ENCODE measurements at regions not wholly inside any gene's neighbourhood (a gene's known extent, or its start where the extent isn't known, plus 50 kb on each side); places are given as distances from the start of the nearest gene placed in this dataset.

DNA sequence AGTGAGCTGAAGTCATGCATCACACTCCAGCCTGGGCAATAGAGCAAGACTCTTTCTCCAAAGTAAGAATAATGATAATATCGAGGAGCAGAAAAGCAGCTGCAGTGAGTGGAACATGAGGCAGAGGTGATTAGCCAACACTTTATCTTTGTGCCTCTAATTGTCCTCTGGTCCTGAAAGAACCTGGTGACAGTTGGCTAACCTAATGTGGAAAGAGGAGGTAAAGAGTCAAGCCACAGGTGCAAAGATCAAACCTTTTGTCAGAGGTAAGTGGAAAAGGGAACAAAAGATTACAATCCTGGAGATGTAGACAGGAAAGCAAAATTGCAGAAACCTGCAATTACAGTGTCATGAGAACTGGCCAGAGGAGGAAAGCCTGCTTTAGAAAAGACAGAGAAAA lies 53.5 kb upstream of the LCLAT1 start:
- no peak overlapping the region for H3K4me3 Mint-ChIP-seq
- H3K4me3 ChIP-seq (ENCODE audit: low read length) = no peak overlapping the region
- no peaks in the 10 kb centered on the region for H3K4me1 Mint-ChIP-seq

DNA sequence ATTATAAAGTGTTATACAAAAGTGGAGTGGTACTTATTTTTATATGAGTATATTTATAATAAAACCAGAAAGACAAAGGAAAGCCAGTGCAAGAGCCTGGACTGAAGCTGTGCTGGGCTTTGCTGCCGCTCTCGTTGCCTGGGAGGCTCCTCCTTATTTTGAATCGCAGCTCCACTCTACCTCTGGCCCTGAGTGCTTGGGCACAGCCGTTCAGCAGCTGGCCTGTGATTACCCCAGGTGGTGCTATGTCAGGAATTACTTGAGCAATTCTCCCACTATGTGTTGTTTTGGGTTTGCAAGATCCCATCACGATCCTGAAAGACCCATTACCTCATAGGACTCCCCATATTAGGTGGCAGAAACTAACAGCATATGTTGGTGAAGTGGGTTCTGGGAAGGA lies 53.0 kb upstream of the LCLAT1 start:
- Histone ChIP-seq H3K4me3 (ENCODE audit: low read length) (no peak overlapping the region), H3K36me3 (ENCODE audit: control insufficient read depth, insufficient read depth, low read length) (no peaks in the 10 kb centered on the region), H3K9me3 (ENCODE audit: control insufficient read depth, low read length) (no peaks in the 10 kb centered on the region), H3K27ac (ENCODE audit: low read depth, low read length) (no peak overlapping the region), H3K4me1 (ENCODE audit: control insufficient read depth, insufficient read depth, low read length) (no peaks in the 10 kb centered on the region), H3K9ac (ENCODE audit: extremely low read depth, low read length, poor library complexity, severe bottlenecking) (no peak overlapping the region), H3K27me3 (ENCODE audit: control insufficient read depth, insufficient read depth, low read length, poor library complexity, severe bottlenecking) (no peaks in the 10 kb centered on the region)
- Mint-ChIP-seq H3K4me1 (no peaks in the 10 kb centered on the region), H3K36me3 (ENCODE audit: low read depth) (no peaks in the 10 kb centered on the region), H3K27me3 (ENCODE audit: insufficient read depth) (no peaks in the 10 kb centered on the region), H3K4me3 (no peak overlapping the region), H3K9me3 (no peaks in the 10 kb centered on the region), H3K27ac (no peak overlapping the region)
- 66 to 81% methylated on average over 4 to 5 of the region's 5 CpGs for WGBS, 2 experiments (ENCODE audit: insufficient coverage in 1 of 2, insufficient read length in 1 of 2)
- TF ChIP-seq, protein P1, sequence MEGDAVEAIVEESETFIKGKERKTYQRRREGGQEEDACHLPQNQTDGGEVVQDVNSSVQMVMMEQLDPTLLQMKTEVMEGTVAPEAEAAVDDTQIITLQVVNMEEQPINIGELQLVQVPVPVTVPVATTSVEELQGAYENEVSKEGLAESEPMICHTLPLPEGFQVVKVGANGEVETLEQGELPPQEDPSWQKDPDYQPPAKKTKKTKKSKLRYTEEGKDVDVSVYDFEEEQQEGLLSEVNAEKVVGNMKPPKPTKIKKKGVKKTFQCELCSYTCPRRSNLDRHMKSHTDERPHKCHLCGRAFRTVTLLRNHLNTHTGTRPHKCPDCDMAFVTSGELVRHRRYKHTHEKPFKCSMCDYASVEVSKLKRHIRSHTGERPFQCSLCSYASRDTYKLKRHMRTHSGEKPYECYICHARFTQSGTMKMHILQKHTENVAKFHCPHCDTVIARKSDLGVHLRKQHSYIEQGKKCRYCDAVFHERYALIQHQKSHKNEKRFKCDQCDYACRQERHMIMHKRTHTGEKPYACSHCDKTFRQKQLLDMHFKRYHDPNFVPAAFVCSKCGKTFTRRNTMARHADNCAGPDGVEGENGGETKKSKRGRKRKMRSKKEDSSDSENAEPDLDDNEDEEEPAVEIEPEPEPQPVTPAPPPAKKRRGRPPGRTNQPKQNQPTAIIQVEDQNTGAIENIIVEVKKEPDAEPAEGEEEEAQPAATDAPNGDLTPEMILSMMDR (conservative IDR thresholded peaks at IDR 0.05) = no peak
- no peak for DNase-seq

More for the DNA sequence above, 53.5 kb upstream of the LCLAT1 start:
- H3K9ac ChIP-seq (ENCODE audit: extremely low read depth, low read length, poor library complexity, severe bottlenecking) = no peak overlapping the region
- no peak for DNase-seq
- H3K36me3 Mint-ChIP-seq (ENCODE audit: low read depth) = no peaks in the 10 kb centered on the region
- no peaks in the 10 kb centered on the region for H3K27me3 ChIP-seq (ENCODE audit: control insufficient read depth, insufficient read depth, low read length, poor library complexity, severe bottlenecking)
- no peak overlapping the region for H3K27ac Mint-ChIP-seq
- H3K27me3 Mint-ChIP-seq (ENCODE audit: insufficient read depth) = no peaks in the 10 kb centered on the region
- H3K9me3 Mint-ChIP-seq = no peaks in the 10 kb centered on the region
- no peaks in the 10 kb centered on the region for H3K9me3 ChIP-seq (ENCODE audit: control insufficient read depth, low read length)
- H3K36me3 ChIP-seq (ENCODE audit: control insufficient read depth, insufficient read depth, low read length) = no peaks in the 10 kb centered on the region
- H3K27ac ChIP-seq (ENCODE audit: low read depth, low read length) = no peak overlapping the region
- TF ChIP-seq, protein P1 (conservative IDR thresholded peaks at IDR 0.05) = no peak
- 92 to 100% methylated on average over 1 of the region's 1 CpG for WGBS, 2 experiments (ENCODE audit: insufficient coverage in 1 of 2, insufficient read length in 1 of 2)
- H3K4me1 ChIP-seq (ENCODE audit: control insufficient read depth, insufficient read depth, low read length) = no peaks in the 10 kb centered on the region

GRCh38 chr2:30396436-30397232 lies 50.4 kb upstream of the LCLAT1 start:
- Mint-ChIP-seq H3K9me3 (no peaks in the 10 kb centered on the region), H3K4me1 (no peaks in the 10 kb centered on the region), H3K36me3 (ENCODE audit: low read depth) (no peaks in the 10 kb centered on the region), H3K4me3 (no peak overlapping the region), H3K27me3 (ENCODE audit: insufficient read depth) (peaks cover 8% of the 10 kb centered on the region), H3K27ac (no peak overlapping the region)
- TF ChIP-seq, protein P1 (conservative IDR thresholded peaks at IDR 0.05) = no peak
- H3K9me3 ChIP-seq (ENCODE audit: control insufficient read depth, low read length) = no peaks in the 10 kb centered on the region
- H3K27ac ChIP-seq (ENCODE audit: low read depth, low read length) = no peak overlapping the region
- DNase-seq = no peak
- no peaks in the 10 kb centered on the region for H3K36me3 ChIP-seq (ENCODE audit: control insufficient read depth, insufficient read depth, low read length)
- H3K9ac ChIP-seq (ENCODE audit: extremely low read depth, low read length, poor library complexity, severe bottlenecking) = no peak overlapping the region
- H3K27me3 ChIP-seq (ENCODE audit: control insufficient read depth, insufficient read depth, low read length, poor library complexity, severe bottlenecking) = no peaks in the 10 kb centered on the region
- WGBS, 2 experiments (ENCODE audit: insufficient coverage in 1 of 2, insufficient read length in 1 of 2) = 85 to 89% methylated on average over 4 of the region's 4 CpGs
- no peaks in the 10 kb centered on the region for H3K4me1 ChIP-seq (ENCODE audit: control insufficient read depth, insufficient read depth, low read length)
- no peak overlapping the region for H3K4me3 ChIP-seq (ENCODE audit: low read length)

All from endodermal cell (in vitro differentiated cells).